ENCODE measurements at regions not wholly inside any gene's neighbourhood (a gene's known extent, or its start where the extent isn't known, plus 50 kb on each side); places are given as distances from the start of the nearest gene placed in this dataset.
"Not testable (repeated sequence)": the region's sequence is repeated elsewhere in the genome, so short reads cannot be mapped to it uniquely, and the experiment has no call there.

- H4K20me1 ChIP-seq (ENCODE audit: insufficient read depth): no peaks in the 10 kb centered on the region
- no peaks in the 10 kb centered on the region for H3K36me3 ChIP-seq (ENCODE audit: insufficient read depth)
- H2AFZ ChIP-seq (ENCODE audit: low read depth): no peak overlapping the region
- H3K4me1 ChIP-seq (ENCODE audit: low read depth, poor library complexity, severe bottlenecking): no peaks in the 10 kb centered on the region
- H3K9ac ChIP-seq: no peak overlapping the region
- no peak overlapping the region for H3K4me2 ChIP-seq
- H3K27me3 ChIP-seq (ENCODE audit: insufficient read depth, low read depth): no peaks in the 10 kb centered on the region
- H3K4me3 ChIP-seq (IDR thresholded peaks at IDR 0.05; ENCODE audit: insufficient read depth, low read depth, low read length): no peak overlapping the region
- no peak overlapping the region for H3K27ac ChIP-seq
- no peaks in the 10 kb centered on the region for H3K79me2 ChIP-seq (ENCODE audit: insufficient read depth, low read depth)
- TF ChIP-seq CTCF (conservative IDR thresholded peaks at IDR 0.05; ENCODE audit: low read depth, low read length): no peak
Measured at GRCh38 chr15:44879066-44879465, 77.4 kb upstream of the TERB2 start.

GRCh38 chr15:44882499-44882968 is 74.0 kb upstream of the TERB2 start:
- Histone ChIP-seq H3K9ac (no peak overlapping the region), H4K20me1 (ENCODE audit: insufficient read depth) (no peaks in the 10 kb centered on the region), H3K4me2 (no peak overlapping the region), H3K27ac (no peak overlapping the region), H3K79me2 (ENCODE audit: insufficient read depth, low read depth) (no peaks in the 10 kb centered on the region), H3K4me3 (IDR thresholded peaks at IDR 0.05; ENCODE audit: insufficient read depth, low read depth, low read length) (no peak overlapping the region), H3K36me3 (ENCODE audit: insufficient read depth) (no peaks in the 10 kb centered on the region), H3K27me3 (ENCODE audit: insufficient read depth, low read depth) (no peaks in the 10 kb centered on the region), H3K4me1 (ENCODE audit: low read depth, poor library complexity, severe bottlenecking) (no peaks in the 10 kb centered on the region), H2AFZ (ENCODE audit: low read depth) (no peak overlapping the region)
- TF ChIP-seq CTCF (conservative IDR thresholded peaks at IDR 0.05; ENCODE audit: low read depth, low read length): no peak

GRCh38 chr15:44883199-44883877 is 73.1 kb upstream of the TERB2 start:
- H3K27ac ChIP-seq: no peak overlapping the region

GRCh38 chr15:44898890-44899651 is 57.4 kb upstream of the TERB2 start:
- H3K27ac ChIP-seq; H3K9ac ChIP-seq; H3K4me1 ChIP-seq (ENCODE audit: low read depth, poor library complexity, severe bottlenecking); H4K20me1 ChIP-seq (ENCODE audit: insufficient read depth); H3K36me3 ChIP-seq (ENCODE audit: insufficient read depth); H3K4me3 ChIP-seq (IDR thresholded peaks at IDR 0.05; ENCODE audit: insufficient read depth, low read depth, low read length); H2AFZ ChIP-seq (ENCODE audit: low read depth); H3K4me2 ChIP-seq; H3K79me2 ChIP-seq (ENCODE audit: insufficient read depth, low read depth); H3K27me3 ChIP-seq (ENCODE audit: insufficient read depth, low read depth): not testable (repeated sequence)

More at GRCh38 chr15:44883199-44883877, 73.1 kb upstream of the TERB2 start:
- Histone ChIP-seq H3K27me3 (ENCODE audit: insufficient read depth, low read depth) (no peaks in the 10 kb centered on the region), H3K4me1 (ENCODE audit: low read depth, poor library complexity, severe bottlenecking) (no peaks in the 10 kb centered on the region), H3K4me2 (no peak overlapping the region), H3K79me2 (ENCODE audit: insufficient read depth, low read depth) (no peaks in the 10 kb centered on the region), H2AFZ (ENCODE audit: low read depth) (no peak overlapping the region), H3K9ac (no peak overlapping the region), H3K4me3 (IDR thresholded peaks at IDR 0.05; ENCODE audit: insufficient read depth, low read depth, low read length) (no peak overlapping the region), H3K36me3 (ENCODE audit: insufficient read depth) (no peaks in the 10 kb centered on the region), H4K20me1 (ENCODE audit: insufficient read depth) (no peaks in the 10 kb centered on the region)
- no peak for TF ChIP-seq CTCF (conservative IDR thresholded peaks at IDR 0.05; ENCODE audit: low read depth, low read length)

GRCh38 chr15:44899775-44900174 is 56.7 kb upstream of the TERB2 start:
- not testable (repeated sequence) for H3K4me1 ChIP-seq (ENCODE audit: low read depth, poor library complexity, severe bottlenecking); H3K79me2 ChIP-seq (ENCODE audit: insufficient read depth, low read depth); H3K27me3 ChIP-seq (ENCODE audit: insufficient read depth, low read depth); H4K20me1 ChIP-seq (ENCODE audit: insufficient read depth); H3K4me3 ChIP-seq (IDR thresholded peaks at IDR 0.05; ENCODE audit: insufficient read depth, low read depth, low read length); H3K9ac ChIP-seq; H2AFZ ChIP-seq (ENCODE audit: low read depth); H3K27ac ChIP-seq; H3K4me2 ChIP-seq; H3K36me3 ChIP-seq (ENCODE audit: insufficient read depth)

GRCh38 chr15:44900796-44901195 is 55.7 kb upstream of the TERB2 start:
- not testable (repeated sequence) for H2AFZ ChIP-seq (ENCODE audit: low read depth); H3K36me3 ChIP-seq (ENCODE audit: insufficient read depth); H3K4me3 ChIP-seq (IDR thresholded peaks at IDR 0.05; ENCODE audit: insufficient read depth, low read depth, low read length); H3K4me1 ChIP-seq (ENCODE audit: low read depth, poor library complexity, severe bottlenecking); H3K27ac ChIP-seq; H3K27me3 ChIP-seq (ENCODE audit: insufficient read depth, low read depth); H4K20me1 ChIP-seq (ENCODE audit: insufficient read depth); H3K9ac ChIP-seq; H3K4me2 ChIP-seq; H3K79me2 ChIP-seq (ENCODE audit: insufficient read depth, low read depth)

- H3K27ac ChIP-seq; H2AFZ ChIP-seq (ENCODE audit: low read depth); H4K20me1 ChIP-seq (ENCODE audit: insufficient read depth); H3K9ac ChIP-seq; H3K4me1 ChIP-seq (ENCODE audit: low read depth, poor library complexity, severe bottlenecking); H3K27me3 ChIP-seq (ENCODE audit: insufficient read depth, low read depth); H3K79me2 ChIP-seq (ENCODE audit: insufficient read depth, low read depth); H3K36me3 ChIP-seq (ENCODE audit: insufficient read depth); H3K4me2 ChIP-seq; H3K4me3 ChIP-seq (IDR thresholded peaks at IDR 0.05; ENCODE audit: insufficient read depth, low read depth, low read length): not testable (repeated sequence)
Measured at GRCh38 chr15:44903281-44903680, 53.2 kb upstream of the TERB2 start.
